ENCODE measurements at regions not wholly inside any gene's neighbourhood (a gene's known extent, or its start where the extent isn't known, plus 50 kb on each side); places are given as distances from the start of the nearest gene placed in this dataset.

DNA sequence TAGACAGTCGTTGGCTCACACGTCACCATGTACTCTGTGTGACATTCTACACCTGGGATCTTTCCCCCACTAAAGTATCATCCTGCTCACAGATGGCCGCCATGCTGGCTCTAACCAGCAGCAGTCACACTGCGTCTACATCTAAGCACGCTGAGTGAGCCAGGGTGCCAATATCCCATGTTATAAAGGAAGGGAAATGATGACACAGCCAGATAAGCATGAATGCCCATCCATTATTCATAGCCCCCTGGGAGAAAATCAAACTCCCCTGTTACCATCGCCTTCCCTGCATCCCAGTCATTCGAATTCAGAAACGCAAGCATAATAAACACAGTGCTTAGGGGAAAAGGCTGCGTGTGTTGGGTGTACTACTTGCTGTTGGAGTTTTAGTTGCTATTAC is 698.2 kb upstream of the AUTS2 start:
- in situ Hi-C loops (cut with HindIII; ENCODE audit: low pct_unique_long_range_greater_than_20kb, low sequenced_read_pairs): no loop called here
- no peak for DNase-seq (ENCODE audit: low read depth, low spot score)

DNA sequence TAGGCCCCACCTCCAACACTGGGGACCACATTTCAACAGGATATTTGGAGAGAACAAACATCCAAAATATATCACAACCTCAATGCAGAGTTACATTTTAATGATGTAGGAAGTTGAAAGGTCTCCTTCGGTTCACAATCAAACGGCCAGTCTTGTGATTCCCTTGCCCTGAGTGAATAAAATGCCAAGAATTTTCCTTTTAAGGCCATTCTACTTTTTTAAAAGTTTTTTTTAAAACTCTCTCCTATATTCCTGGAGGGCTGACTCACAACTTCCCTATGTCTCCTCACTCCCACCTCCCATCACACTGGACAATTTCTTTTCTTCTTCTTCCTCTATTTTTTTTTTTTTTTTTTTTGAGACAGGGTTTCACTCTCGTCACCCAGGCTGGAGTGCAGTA is 693.6 kb upstream of the AUTS2 start:
- in situ Hi-C loops (cut with HindIII; ENCODE audit: low pct_unique_long_range_greater_than_20kb, low sequenced_read_pairs): no loop called here
- DNase-seq (ENCODE audit: low read depth, low spot score): no peak

DNA sequence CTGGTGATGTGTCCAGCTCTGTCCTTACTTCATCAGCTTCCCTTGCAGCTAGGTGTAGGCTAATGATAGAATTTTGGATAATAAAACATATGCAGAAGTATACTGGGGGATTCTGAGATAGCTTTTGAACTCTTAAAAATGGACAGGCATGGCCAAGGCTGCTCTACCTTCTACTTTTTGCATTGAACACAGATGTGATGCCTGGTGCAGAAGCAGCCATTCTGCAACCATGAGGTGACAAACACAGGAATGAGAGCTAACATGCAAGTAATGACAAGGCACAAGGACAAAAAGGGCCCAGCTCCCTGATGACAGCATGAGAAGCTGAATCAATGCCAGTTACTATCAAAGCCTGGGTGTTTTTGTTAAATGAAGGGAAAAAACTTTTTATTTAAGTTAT is 686.5 kb upstream of the AUTS2 start:
- in situ Hi-C loops (cut with HindIII; ENCODE audit: low pct_unique_long_range_greater_than_20kb, low sequenced_read_pairs): no loop called here
- no peak for DNase-seq (ENCODE audit: low read depth, low spot score)

DNA sequence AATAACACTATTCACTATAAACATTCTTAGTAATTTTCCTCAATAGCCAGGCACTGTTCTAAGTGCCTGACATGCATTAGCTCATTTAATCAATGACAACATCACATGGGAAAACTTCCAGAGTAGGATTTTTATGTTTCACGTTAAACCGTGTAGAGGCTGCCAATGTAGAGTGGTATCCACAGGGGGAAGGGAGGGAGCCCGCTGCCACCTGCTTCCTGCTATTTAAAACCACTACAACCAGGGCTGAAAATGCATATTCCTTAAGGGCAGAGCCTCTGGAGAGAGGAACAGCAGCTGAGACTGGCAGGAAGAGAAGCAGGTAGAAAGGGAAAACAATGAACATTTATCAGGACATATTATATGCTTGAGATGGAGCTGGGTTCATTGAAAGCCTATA is 684.3 kb upstream of the AUTS2 start:
- no peak for DNase-seq (ENCODE audit: low read depth, low spot score)
- in situ Hi-C loops (cut with HindIII; ENCODE audit: low pct_unique_long_range_greater_than_20kb, low sequenced_read_pairs): no loop called here

DNA sequence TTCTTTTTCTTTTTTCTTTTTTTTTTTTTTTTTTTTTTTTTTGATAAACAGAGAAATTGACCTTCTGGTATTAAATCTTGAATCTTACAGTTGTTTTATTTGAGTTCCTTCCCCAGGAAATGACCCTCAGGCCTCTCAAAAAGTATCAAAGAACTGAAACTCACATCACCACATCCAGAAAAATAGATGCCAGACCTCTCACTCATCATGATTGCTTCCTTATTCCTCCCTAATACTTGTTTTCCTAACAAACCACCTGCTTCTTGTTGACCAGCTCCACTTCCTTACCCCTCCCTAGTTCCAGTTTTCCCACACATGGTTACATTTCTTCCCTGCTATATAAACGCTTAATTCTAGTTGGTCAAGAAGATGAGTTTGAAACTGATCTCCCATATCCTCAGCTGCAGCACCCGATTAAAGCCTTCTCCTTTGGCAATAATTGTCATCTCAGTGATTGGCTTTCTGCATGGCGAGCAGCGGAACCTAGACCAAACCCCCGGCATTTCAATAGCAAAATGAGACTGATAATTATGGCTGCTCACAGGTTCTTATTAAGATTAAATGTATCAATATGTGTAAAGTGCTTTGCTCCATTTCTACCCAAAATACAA is 681.1 kb upstream of the AUTS2 start:
- no peak for DNase-seq (ENCODE audit: low read depth, low spot score)
- in situ Hi-C loops (cut with HindIII; ENCODE audit: low pct_unique_long_range_greater_than_20kb, low sequenced_read_pairs): no loop called here

DNA sequence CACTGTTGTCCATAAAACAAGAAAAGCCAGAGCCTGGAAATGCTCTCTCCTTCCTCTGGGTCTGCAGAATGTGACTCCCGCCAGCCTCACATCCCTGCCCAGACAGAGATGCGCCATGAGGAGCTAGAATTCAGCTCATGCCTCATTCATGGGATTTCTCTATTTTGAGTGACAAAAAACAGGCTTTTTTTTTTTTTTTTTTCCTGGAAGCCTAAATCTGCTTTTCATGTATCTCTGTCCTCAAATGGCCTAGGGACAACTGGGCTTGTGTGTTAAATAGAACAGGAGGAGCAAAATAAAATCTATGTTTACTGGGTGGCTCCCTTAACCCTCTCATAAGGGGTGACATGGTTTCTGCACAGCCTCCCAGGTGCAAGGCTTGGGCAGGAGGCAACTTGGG is 679.7 kb upstream of the AUTS2 start:
- in situ Hi-C loops (cut with HindIII; ENCODE audit: low pct_unique_long_range_greater_than_20kb, low sequenced_read_pairs): no loop called here
- DNase-seq (ENCODE audit: low read depth, low spot score): no peak

DNA sequence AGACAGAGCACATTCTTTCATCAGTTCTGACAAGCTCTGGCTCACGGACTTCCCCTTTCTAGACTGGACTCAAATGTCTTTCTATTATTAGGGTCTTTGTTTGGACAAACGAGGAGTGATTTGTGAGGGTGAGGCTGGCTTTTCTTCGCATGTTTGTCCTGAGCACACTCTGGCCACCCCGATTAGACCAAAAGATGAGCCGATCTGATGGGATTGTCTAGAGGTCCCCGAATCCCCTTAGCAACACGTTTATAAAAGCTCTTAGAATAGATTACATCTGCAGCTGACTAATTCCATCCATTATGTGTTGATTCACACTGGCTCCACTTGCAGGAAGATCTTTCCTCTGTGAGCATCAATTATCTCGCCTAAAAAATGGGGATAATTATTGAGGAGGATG is 675.4 kb upstream of the AUTS2 start:
- DNase-seq (ENCODE audit: low read depth, low spot score): no peak
- in situ Hi-C loops (cut with HindIII; ENCODE audit: low pct_unique_long_range_greater_than_20kb, low sequenced_read_pairs): no loop called here

DNA sequence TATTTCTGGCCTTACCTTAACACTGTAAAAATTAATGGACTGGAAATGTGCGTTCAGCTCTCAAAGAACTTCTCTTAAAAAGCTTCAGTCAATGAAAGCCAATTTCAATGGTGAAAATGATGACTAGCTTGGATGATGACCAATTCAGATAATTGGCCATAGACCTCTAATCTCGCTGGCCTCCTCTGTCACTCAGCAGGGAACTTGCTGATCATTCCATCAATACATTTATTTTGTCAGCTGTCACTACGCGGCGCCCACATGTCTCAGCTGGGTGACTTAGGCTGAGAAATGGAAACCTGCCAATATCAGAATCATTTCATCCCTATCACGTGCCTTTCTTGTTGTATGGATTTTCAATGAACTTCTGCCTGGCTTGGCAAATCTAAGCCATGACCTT is 673.0 kb upstream of the AUTS2 start:
- no peak for DNase-seq (ENCODE audit: low read depth, low spot score)
- in situ Hi-C loops (cut with HindIII; ENCODE audit: low pct_unique_long_range_greater_than_20kb, low sequenced_read_pairs): no loop called here

DNA sequence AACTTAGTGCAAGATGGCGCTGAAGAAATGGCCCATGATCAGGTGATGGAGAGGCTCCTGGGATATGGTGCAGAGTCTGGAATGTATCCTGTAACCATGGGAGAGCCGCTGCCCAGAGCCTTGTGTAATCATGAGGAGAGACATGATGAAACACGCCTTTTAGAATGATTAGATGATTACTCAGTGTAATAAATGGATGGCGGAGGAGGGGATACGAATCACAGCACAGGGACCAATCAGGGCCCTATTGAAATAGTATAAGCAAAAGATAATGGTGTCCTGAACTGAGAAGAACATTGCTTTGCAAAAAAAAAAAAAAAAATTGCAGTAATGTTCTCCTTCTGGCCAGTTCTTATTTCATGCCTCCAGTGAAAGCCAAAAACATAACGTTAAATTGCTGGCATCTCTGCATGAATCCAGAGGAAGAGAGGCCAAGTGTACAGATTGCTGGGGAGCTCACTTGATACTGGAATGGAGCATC is 668.5 kb upstream of the AUTS2 start:
- in situ Hi-C loops (cut with HindIII; ENCODE audit: low pct_unique_long_range_greater_than_20kb, low sequenced_read_pairs): no loop called here
- no peak for DNase-seq (ENCODE audit: low read depth, low spot score)

DNA sequence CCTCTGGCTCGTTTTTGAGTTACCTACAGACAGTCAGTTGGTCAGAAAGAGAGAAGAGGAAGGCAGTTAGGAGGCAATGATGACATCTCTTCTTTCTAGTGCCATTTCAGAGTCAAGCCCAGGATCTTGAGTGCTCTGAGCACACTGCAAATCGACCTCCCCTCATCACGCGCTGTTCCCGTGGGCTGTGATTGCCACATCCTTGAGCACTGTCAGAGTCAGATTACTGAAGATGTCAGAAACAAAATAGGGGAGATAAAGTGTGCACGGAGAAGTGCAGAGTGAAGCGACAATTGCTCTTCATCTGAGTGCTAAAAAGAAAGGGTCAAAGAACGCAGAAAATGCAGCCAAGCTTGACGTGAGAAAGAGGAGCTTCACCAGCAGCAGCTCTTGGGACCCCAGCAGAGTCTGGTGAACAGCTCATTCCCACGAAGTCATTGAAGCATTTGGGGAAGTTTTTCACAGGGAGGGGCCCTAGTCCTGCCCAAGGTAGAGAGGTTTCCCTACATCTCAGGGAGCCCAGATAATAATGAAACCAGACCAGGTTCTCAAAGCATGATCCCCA is 661.7 kb upstream of the AUTS2 start:
- in situ Hi-C loops (cut with HindIII; ENCODE audit: low pct_unique_long_range_greater_than_20kb, low sequenced_read_pairs): no loop called here
- DNase-seq (ENCODE audit: low read depth, low spot score): no peak

DNA sequence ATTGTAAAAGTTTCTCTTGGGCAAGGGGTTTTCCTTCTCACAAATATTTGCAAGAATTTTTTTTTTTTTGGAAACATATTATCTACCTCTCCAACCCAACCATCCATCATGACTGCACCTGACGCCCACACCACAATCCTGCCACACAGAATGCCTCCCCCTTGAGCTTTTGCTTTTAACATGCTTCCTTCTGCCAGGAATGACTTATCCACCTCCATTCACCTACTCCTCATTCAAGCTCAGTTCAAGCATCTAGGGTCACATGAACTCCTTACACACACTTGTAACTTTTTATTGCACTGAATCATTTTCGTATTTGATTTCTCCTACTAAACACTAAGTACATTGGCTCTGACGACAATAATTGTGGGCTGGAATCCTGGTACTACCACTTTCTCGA is 660.1 kb upstream of the AUTS2 start:
- in situ Hi-C loops (cut with HindIII; ENCODE audit: low pct_unique_long_range_greater_than_20kb, low sequenced_read_pairs): no loop called here
- DNase-seq (ENCODE audit: low read depth, low spot score): no peak

DNA sequence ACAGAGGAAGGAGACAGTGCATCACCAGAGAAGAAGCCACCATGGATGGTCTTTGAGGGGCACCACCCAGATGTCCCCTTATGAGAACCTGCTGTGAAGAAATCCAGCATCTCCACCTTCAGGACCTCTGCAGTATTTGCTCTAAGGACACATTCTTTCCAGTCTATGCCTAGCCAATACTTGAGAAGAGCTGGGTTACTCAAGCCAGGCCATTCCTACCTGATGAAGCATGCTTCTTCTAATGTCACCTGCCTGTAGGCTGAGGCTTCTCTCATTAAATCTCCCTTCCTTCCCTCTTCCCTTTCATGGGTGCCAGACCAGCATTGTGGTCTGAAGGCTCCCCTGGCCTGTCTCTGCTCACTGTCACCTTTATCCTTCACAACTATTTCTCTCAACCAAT is 654.5 kb upstream of the AUTS2 start:
- in situ Hi-C loops (cut with HindIII; ENCODE audit: low pct_unique_long_range_greater_than_20kb, low sequenced_read_pairs): no loop called here
- no peak for DNase-seq (ENCODE audit: low read depth, low spot score)

DNA sequence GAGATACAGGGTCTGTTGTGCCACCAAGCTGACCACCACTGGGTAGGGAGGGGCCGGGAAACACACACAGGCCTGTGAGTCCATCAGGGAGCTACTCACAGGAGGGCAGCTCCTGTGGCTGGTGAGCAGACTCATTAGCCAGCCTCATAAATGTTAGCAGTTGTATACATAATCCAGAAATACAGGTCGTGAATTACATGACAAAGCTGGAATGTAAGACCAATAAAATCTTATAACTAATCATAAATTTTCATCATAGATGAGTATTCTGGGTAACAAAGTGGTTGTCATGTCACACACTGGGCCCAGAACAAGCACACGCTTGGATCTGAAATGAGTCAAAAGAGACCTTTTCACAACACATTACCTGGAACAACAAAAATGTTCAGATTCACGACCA is 642.6 kb upstream of the AUTS2 start:
- in situ Hi-C loops (cut with HindIII; ENCODE audit: low pct_unique_long_range_greater_than_20kb, low sequenced_read_pairs): no loop called here
- DNase-seq (ENCODE audit: low read depth, low spot score): no peak

DNA sequence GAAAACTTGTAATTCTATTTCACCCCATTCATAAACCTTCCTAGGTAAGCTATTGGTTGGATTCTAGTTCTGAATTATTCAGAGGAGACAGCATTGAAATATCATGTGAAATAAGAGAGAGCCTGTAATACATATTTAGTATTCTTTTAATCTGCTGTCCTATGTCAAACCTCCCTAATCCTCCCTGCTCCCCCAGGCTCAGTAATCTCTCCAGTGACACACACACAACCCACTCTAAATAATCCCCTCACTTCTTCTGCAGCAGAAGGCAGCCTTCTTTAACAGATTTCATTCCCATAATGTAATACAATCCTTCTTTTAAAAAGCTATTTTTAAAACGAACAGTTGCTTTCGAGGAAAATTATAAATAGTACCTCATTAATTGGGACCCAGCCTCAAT is 639.7 kb upstream of the AUTS2 start:
- DNase-seq (ENCODE audit: low read depth, low spot score): no peak
- in situ Hi-C loops (cut with HindIII; ENCODE audit: low pct_unique_long_range_greater_than_20kb, low sequenced_read_pairs): no loop called here

DNA sequence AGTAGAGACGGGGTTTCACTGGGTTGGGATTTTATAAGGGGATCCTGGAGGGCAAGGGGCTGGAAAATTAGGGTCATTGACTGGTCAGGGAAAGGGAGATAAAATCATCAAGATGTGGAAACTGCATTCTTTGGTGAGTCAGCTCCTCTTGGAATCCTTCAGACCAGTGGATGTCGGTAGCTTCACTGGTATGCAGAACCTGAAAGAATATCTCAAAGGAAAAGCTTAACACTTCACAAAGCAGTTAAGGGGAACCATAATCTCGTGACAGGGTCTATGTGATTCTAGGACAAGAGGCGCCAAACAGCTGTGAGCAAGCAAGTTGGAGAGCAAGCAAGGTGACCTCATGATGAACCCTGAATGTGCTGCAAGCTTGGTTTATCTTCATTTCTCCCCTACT is 634.7 kb upstream of the AUTS2 start:
- no peak for DNase-seq (ENCODE audit: low read depth, low spot score)
- in situ Hi-C loops (cut with HindIII; ENCODE audit: low pct_unique_long_range_greater_than_20kb, low sequenced_read_pairs): no loop called here

DNA sequence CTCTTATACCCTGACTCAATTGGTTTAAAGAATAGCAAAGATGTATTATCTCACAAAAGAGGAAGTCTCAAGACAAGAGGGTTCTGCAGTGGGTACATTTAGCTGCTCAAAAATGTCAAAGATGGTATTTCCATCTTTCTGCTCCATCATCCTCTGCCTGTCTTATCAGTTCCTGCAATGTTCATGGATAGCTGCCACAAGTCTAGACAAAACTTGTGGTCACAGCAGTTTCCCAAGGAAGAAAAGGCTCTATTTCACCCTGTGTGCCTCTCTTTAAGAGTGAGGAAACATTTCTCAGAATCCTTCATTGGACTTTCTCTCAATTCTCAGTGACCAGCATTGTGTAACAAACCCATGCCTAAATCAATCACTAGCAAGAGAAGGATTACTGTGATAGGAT is 634.2 kb upstream of the AUTS2 start:
- DNase-seq (ENCODE audit: low read depth, low spot score): no peak
- in situ Hi-C loops (cut with HindIII; ENCODE audit: low pct_unique_long_range_greater_than_20kb, low sequenced_read_pairs): no loop called here

DNA sequence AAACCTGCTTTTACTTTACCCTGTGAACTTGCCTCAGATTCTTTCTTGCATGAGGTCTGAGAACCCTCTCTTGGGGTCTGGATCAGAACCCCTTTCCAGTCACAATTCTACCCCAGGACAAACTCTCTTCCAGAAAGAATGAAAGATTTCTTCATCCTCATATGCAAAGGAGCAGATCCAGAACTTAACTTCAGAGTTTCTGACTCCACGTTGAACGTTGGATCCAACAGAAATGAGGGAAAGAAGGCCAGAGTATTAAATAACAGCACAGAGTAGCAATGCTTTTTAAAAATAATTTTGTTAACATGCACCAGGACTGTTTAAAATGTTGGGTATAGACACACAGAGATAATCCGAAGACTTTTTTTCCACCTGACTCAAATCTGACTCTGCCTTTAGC is 632.9 kb upstream of the AUTS2 start:
- no peak for DNase-seq (ENCODE audit: low read depth, low spot score)
- in situ Hi-C loops (cut with HindIII; ENCODE audit: low pct_unique_long_range_greater_than_20kb, low sequenced_read_pairs): no loop called here

DNA sequence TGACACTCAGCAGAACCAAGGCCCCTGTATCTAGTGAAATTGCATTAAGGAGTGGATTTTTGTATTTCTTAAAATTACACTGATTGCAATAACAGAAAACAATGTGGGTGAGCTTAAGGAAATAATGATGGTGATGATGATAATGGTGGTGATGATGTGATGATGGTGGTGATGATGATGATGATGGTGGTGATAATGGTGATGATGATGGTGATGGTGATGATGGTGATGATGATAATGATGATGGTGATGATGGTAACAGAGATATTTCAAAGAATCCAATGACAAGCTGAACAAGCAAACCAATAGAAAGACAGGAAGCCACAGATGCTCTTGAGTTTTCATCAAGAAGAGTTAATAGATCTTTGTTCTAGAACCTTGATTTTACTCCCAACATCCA is 630.7 kb upstream of the AUTS2 start:
- in situ Hi-C loops (cut with HindIII; ENCODE audit: low pct_unique_long_range_greater_than_20kb, low sequenced_read_pairs): no loop called here

DNA sequence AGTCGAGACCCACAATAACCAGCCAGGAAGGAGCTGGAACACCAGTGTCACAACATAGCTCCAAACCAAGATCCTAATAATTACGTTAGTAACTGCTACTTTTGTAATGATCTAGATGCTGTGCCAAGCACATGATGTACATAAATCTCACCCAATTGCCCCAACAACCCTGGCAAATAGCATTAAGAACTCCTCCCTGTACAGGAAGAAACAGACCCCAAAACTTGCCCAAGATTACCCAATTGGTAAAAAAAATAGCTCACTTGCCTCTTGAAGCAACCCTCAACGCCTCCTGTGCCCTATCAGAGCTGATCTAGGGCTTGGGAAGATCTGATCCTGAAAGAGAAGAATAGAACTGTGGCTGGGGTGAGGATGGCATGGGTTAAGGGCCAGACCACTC is 628.7 kb upstream of the AUTS2 start:
- no peak for DNase-seq (ENCODE audit: low read depth, low spot score)
- in situ Hi-C loops (cut with HindIII; ENCODE audit: low pct_unique_long_range_greater_than_20kb, low sequenced_read_pairs): no loop called here

More for the DNA sequence above, 630.7 kb upstream of the AUTS2 start:
- no peak for DNase-seq (ENCODE audit: low read depth, low spot score)
